PFSK-1 (cell line): ENCODE measurements at regions not wholly inside any gene's neighbourhood (a gene's known extent, or its start where the extent isn't known, plus 50 kb on each side); places are given as distances from the start of the nearest gene placed in this dataset.

Experiments used
- FOXP2 ChIP-seq: optimal IDR thresholded peaks from 2 replicates; pipeline ENCODE3; 2011; ENCODE audit warnings: borderline replicate concordance, control low read depth, inconsistent platforms; ENCODE audit not compliant: insufficient read depth; ENCODE audit errors: extremely low read length, extremely low read depth
- POLR2AphosphoS5 ChIP-seq: IDR thresholded peaks from 2 replicates; pipeline ENCODE4 v1.6.1; 2012; ENCODE audit warnings: low read depth, mild to moderate bottlenecking, control low read depth, low read length, moderate library complexity
- SIN3A ChIP-seq: IDR thresholded peaks from 2 replicates; pipeline ENCODE4 v1.6.1; 2012; ENCODE audit warnings: mild to moderate bottlenecking, low read length, moderate library complexity, borderline replicate concordance; ENCODE audit not compliant: insufficient read depth
- TAF1 ChIP-seq: IDR thresholded peaks from 2 replicates; pipeline ENCODE4 v1.6.1; 2012; ENCODE audit warnings: low read length, control low read depth, borderline replicate concordance; ENCODE audit not compliant: insufficient read depth
- TF ChIP-seq, protein P1 (sequence below), 2 experiments: IDR thresholded peaks; 2 replicates each; pipeline versions ENCODE4 v1.6.1 to v1.8.0; 2011 to 2012; ENCODE audit warnings: low read depth in 2 of 2, low read length in 2 of 2, control low read depth in 1 of 2, inconsistent platforms in 1 of 2, mild to moderate bottlenecking in 1 of 2, moderate library complexity in 1 of 2; ENCODE audit not compliant: insufficient read depth in 1 of 2

- no peak for TF ChIP-seq SIN3A
- TF ChIP-seq TAF1, result no peak
- no peak for TF ChIP-seq POLR2AphosphoS5
- no peak for TF ChIP-seq FOXP2
- TF ChIP-seq, protein P1, sequence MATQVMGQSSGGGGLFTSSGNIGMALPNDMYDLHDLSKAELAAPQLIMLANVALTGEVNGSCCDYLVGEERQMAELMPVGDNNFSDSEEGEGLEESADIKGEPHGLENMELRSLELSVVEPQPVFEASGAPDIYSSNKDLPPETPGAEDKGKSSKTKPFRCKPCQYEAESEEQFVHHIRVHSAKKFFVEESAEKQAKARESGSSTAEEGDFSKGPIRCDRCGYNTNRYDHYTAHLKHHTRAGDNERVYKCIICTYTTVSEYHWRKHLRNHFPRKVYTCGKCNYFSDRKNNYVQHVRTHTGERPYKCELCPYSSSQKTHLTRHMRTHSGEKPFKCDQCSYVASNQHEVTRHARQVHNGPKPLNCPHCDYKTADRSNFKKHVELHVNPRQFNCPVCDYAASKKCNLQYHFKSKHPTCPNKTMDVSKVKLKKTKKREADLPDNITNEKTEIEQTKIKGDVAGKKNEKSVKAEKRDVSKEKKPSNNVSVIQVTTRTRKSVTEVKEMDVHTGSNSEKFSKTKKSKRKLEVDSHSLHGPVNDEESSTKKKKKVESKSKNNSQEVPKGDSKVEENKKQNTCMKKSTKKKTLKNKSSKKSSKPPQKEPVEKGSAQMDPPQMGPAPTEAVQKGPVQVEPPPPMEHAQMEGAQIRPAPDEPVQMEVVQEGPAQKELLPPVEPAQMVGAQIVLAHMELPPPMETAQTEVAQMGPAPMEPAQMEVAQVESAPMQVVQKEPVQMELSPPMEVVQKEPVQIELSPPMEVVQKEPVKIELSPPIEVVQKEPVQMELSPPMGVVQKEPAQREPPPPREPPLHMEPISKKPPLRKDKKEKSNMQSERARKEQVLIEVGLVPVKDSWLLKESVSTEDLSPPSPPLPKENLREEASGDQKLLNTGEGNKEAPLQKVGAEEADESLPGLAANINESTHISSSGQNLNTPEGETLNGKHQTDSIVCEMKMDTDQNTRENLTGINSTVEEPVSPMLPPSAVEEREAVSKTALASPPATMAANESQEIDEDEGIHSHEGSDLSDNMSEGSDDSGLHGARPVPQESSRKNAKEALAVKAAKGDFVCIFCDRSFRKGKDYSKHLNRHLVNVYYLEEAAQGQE (IDR thresholded peaks at IDR 0.05; ENCODE audit: insufficient read depth in 1 of 2, low read depth in 2 of 2, low read length in 2 of 2), result no peak
These were observed 1063.8 kb downstream of the BCL11B start for GRCh38 chr14:98208211-98208611.

DNA sequence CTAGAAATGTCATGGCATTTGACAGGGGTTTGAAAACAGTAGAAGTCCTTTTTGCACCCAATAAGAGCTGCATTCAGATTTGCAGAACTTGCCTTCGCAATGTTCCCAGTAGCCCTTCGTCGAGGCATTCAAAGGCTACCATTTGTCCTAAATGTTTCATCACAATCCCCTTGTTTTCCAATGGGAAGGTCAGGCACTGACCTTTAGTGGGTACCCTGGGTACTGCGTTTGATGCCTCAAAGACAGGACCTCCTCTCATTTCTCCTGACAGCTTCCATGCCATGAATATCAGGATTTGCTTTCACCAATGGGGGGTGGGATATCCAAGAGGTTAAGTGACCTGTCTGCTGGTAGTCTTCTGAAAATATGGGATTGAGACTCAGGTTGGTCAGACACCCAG lies 1063.1 kb downstream of the BCL11B start:
- no peak for TF ChIP-seq FOXP2
- TF ChIP-seq, protein P1 (IDR thresholded peaks at IDR 0.05; ENCODE audit: insufficient read depth in 1 of 2, low read depth in 2 of 2, low read length in 2 of 2), result no peak

GRCh38 chr14:98210045-98210672 lies 1061.8 kb downstream of the BCL11B start:
- TF ChIP-seq POLR2AphosphoS5, result no peak
- no peak for TF ChIP-seq SIN3A
- no peak for TF ChIP-seq FOXP2
- TF ChIP-seq, protein P1 (IDR thresholded peaks at IDR 0.05; ENCODE audit: insufficient read depth in 1 of 2, low read depth in 2 of 2, low read length in 2 of 2), result no peak
- TF ChIP-seq TAF1, result no peak

DNA sequence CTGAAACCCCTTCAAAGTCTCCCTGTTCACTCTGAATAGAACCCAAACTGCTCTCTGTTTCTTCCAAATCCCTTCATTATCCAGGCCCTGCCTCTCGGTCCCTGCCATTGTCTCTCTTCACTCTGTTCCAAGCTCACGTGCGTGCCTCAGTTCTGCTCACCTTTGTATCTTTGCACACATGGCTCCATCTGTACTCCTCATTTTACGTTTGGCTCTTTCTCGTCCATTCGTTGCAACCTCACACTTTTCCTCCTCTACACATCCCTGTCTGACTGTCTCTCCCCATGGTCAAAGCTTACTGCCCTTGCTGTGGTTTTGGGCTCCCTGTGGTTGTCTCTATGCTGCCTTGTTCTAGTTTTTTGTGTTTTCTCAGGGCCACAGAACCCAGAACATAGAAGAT lies 1054.5 kb downstream of the BCL11B start:
- no peak for TF ChIP-seq FOXP2
- TF ChIP-seq SIN3A, result no peak
- no peak for TF ChIP-seq POLR2AphosphoS5
- TF ChIP-seq, protein P1 (IDR thresholded peaks at IDR 0.05; ENCODE audit: insufficient read depth in 1 of 2, low read depth in 2 of 2, low read length in 2 of 2), result no peak
- no peak for TF ChIP-seq TAF1

- TF ChIP-seq, protein P1 (IDR thresholded peaks at IDR 0.05; ENCODE audit: insufficient read depth in 1 of 2, low read depth in 2 of 2, low read length in 2 of 2), result no peak
- no peak for TF ChIP-seq TAF1
- TF ChIP-seq POLR2AphosphoS5, result no peak
- TF ChIP-seq SIN3A, result no peak
- TF ChIP-seq FOXP2, result no peak
These were observed 1053.8 kb downstream of the BCL11B start for GRCh38 chr14:98218218-98218617.
